Tongue (tissue), 1 donor: ENCODE measurements at regions not wholly inside any gene's neighbourhood (a gene's known extent, or its start where the extent isn't known, plus 50 kb on each side); places are given as distances from the start of the nearest gene placed in this dataset.
A peak's percentile ranks its signal among the peaks of the same experiment; 100 is the strongest.
"Not testable (repeated sequence)": the region's sequence is repeated elsewhere in the genome, so short reads cannot be mapped to it uniquely, and the experiment has no call there.

Experiments
- DNase-seq: peaks from one replicate; pipeline ENCODE4 v3.0.0-alpha.2; 2015

GRCh38 chr3:20478436-20478835, 292.4 kb upstream of the SGO1 start:
- DNase-seq = no peak

- DNase-seq = not testable (repeated sequence)
These were observed 278.2 kb upstream of the SGO1 start for GRCh38 chr3:20464237-20464636.

GRCh38 chr3:20462723-20463122, 276.7 kb upstream of the SGO1 start:
- no peak for DNase-seq

- DNase-seq = no peak
These were observed 276.2 kb upstream of the SGO1 start for GRCh38 chr3:20462226-20462625.

DNA sequence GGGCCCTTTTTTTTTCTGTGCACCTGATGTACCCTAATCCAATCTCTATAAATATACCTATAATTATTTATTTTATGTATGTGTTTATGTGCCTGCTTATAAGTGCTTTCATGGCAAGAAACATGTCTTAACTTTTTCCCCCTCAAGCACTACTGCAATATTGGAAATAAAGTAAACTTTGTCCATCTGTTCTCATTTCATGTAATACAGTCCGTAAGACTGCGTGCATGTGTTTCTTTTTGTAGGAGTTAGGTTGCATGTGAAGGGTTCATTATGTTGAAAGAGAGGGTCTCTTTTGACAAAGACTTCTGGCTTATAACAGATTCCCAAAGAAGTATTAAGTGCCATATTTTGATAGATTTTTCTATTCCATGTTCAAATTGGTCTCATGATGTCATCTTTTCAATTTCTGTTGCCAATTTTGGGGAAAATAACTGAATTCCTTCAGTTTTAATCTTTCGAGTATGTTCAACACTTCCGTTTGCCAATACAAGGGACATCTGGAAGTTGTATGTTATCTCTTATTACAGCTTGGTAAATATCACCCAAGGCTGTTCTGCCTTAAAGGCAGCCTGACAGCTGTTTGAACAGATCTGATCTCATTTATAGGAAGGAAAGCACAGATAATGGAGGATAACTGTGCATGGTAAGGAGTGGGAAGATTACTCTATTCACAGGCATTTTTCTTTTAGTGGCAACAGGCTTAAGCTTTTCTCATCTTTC, 273.1 kb upstream of the SGO1 start:
- DNase-seq = peak; percentile 74

DNA sequence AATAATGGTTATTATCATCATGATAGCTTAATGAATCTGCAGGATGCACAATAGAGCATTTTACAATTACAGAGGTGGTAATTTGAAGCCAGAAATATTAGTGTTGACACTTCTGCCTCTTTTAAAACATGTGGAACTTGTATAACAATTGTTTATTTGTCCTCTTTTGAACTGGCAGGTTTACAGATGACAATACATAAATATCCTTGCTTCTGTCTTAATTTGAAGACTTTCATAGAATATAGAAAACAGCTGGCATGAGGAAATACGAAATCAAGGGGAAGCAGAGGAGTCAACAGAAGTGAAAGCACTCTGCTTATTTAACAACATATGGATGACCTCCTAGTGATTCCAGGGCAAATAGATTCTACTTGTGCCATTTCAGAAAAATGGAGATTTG, 270.5 kb upstream of the SGO1 start:
- no peak for DNase-seq

GRCh38 chr3:20451170-20451569, 265.2 kb upstream of the SGO1 start:
- no peak for DNase-seq

DNA sequence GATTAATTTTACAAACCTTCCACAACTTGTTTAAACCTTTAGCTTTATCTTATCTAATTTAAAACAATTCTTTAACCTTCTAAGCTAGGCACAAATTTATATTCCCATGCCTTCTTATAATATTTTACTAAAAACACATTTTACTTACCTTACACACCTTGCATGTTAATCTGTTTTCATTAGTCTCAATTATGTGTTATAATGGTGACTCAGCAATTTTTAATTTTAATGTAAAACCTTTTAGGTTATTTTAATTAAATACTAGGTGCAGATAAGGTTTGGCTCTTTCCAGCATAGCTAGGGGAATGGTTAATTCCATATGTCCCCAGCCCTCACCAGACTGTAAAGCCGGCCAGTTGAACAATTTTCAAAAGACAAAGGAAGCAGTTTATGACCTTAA, 264.6 kb upstream of the SGO1 start:
- no peak for DNase-seq

DNA sequence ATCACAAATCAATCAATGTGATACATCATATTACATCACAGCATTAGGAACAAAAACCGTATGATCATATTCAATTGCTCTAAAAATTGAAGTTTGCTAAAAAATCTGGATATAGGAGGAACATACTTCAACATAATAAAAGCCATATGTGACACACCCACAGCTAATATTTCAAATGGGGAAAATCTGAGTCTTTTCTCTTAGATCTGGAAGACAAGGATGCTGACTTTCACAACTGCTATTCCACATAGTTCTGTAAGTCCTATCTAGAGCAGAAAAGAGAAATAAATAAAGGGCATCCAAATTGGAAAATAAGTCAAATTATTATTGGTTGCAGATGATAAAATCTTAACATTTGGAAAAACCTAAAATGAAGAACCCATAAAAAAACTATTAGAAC, 256.8 kb upstream of the SGO1 start:
- DNase-seq = no peak

DNA sequence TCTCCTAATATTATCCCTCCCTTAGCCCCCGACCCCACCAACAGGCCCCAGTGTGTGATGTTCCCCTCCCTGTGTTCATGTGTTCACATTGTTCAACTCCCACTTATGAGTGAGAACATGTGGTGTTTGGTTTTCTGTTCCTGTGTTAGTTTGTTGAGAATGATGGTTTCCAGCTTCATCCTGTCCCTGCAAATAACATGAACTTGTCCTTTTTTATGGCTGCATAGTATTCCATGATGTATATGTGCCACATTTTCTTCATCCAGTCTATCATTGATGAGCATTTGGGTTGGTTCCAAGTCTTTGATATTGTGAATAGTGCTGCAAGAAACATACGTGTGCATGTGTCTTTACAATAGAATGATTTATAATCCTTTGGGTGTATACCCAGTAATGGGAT, 241.3 kb upstream of the SGO1 start:
- not testable (repeated sequence) for DNase-seq

DNA sequence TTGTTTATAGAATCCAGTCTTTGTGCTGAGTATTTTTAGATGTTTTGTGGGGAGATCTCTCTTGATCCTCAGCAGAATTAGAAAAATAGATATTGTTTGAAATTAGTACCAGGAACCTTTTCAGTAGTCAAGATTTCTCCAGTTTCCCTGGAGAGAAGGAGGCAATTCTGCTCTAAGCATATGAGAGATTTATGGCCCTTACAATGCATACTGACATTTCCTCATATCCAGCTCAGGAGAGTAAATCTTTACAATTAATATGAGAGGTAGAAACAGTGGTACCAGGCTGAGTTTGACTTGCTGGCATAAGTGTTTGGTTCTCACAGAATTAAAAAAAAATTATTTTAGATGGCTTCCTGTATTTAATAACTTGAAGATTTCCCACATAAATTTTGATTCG, 239.1 kb upstream of the SGO1 start:
- DNase-seq = no peak

DNA sequence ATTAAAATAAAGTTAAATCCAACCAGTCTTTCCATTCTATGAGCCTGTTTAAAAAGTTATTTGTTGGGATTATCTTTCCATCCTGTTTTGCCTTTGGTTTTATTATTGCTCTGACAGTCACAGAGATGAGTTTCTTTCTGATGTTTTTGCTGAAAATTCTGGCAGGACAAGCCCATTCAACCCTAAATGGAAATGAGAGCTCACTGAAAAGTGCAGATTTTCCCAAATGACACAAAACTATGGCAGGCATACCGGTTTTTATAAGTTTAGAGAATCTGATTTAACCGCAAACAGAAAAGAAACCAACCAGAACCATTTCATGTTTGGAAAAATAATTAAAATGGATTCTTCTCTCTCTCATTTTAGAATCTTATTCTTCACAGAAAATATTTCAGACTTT, 238.1 kb upstream of the SGO1 start:
- peak; percentile 26 for DNase-seq

- no peak for DNase-seq
These were observed 236.4 kb upstream of the SGO1 start for GRCh38 chr3:20422391-20422790.

- no peak for DNase-seq
These were observed 231.5 kb upstream of the SGO1 start for GRCh38 chr3:20417388-20418108.

- peak; percentile 36 for DNase-seq
These were observed 220.6 kb upstream of the SGO1 start for GRCh38 chr3:20406611-20407011.

GRCh38 chr3:20405744-20406143, 219.7 kb upstream of the SGO1 start:
- no peak for DNase-seq

DNA sequence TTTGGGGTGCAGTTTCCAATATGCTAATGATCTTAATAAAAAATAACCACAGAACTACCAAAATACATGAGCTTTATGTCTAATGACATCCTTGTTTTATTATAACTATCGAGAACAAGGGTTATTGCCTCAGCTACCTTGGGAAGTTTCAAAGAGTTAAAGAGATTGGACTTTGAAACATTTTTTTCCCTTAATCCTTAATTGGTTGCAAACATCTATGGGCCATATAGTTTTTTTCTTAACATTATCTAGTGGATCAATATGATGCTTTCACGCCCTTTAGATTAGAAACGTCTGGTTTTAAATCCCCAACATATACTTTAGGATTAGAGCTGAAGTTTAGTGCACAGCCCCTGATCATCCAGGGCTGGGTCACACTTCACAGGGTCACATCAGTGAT, 219.2 kb upstream of the SGO1 start:
- no peak for DNase-seq

GRCh38 chr3:20404741-20405100, 218.7 kb upstream of the SGO1 start:
- DNase-seq = peak; percentile 48

- no peak for DNase-seq
These were observed 218.2 kb upstream of the SGO1 start for GRCh38 chr3:20403986-20404740.

DNA sequence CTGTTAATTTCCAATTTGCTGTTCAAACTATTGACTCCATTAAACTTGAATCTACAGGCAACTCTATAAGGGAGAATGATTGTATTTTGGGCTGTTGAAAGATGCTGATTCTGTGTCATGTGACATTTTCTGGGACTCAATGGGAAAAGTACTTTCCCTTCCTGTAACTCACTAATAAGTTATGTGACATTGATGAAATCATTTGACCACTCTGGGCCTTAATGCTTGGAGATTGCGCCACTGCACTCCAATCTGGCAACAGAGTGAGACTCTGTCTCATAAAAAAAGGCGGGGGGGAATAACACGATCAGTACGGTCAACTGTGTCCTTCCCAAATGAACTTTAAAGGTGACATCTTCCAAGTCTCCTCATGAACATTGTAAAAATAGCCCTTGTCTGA, 215.2 kb upstream of the SGO1 start:
- no peak for DNase-seq

GRCh38 chr3:20400686-20401085, 214.7 kb upstream of the SGO1 start:
- DNase-seq = no peak

- DNase-seq = no peak
These were observed 214.3 kb upstream of the SGO1 start for GRCh38 chr3:20400281-20400680.

- no peak for DNase-seq
These were observed 210.3 kb upstream of the SGO1 start for GRCh38 chr3:20396335-20396734.

DNA sequence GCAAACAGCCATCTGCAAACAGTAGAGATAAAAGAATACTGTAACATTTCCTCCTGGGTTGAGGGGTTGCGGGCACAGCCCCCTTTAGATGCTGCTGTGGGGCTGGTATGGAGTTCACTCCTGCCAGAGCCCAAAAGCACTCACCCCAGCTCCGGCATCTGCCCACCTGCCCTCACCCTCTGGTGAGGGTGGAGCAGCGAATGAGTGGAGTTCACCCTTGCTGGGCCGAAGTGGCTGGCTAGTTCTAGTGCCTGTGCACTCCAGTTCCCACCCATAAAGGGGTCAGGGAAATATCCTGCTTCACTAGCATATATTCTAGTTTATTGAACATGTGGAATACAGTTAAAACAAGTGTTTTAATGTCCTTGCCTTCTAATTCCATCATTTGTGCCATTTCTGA, 209.7 kb upstream of the SGO1 start:
- DNase-seq = no peak
